Keratinocyte (primary cell): ENCODE measurements at regions not wholly inside any gene's neighbourhood (a gene's known extent, or its start where the extent isn't known, plus 50 kb on each side); places are given as distances from the start of the nearest gene placed in this dataset.

Experiments
- DNase-seq: peaks from one replicate; pipeline ENCODE4 v3.0.0-alpha.2; 2011; ENCODE audit warnings: low read depth, missing footprints, low spot score
- FAIRE-seq: peaks from 2 replicates; lab custom pipeline; 2011; peaks lifted over from hg19 to GRCh38; lab: Jason Lieb, UNC
- H2AFZ ChIP-seq: 2 replicates; pipeline ENCODE4 v1.6.0; 2012; ENCODE audit warnings: low read length, control low read depth, inconsistent platforms; ENCODE audit not compliant: control insufficient read depth
- H3K27ac ChIP-seq: 2 replicates; pipeline ENCODE4 v1.5.1; 2011; ENCODE audit warnings: low read length; ENCODE audit not compliant: control insufficient read depth, insufficient read depth
- H3K27me3 ChIP-seq: 3 replicates; pipeline ENCODE4 v1.6.0; 2011; ENCODE audit warnings: low read length; ENCODE audit not compliant: control insufficient read depth, insufficient read depth; ENCODE audit errors: extremely low read depth
- H3K36me3 ChIP-seq, 2 experiments: 2 replicates in 1 of 2; 3 replicates in 1 of 2; pipeline ENCODE4 v1.5.1; 2011; ENCODE audit warnings: low read length in 2 of 2, mild to moderate bottlenecking in 1 of 2; ENCODE audit not compliant: control insufficient read depth in 2 of 2, insufficient read depth in 2 of 2; ENCODE audit errors: extremely low read depth in 1 of 2
- H3K4me1 ChIP-seq: 3 replicates; pipeline ENCODE4 v1.5.1; 2011; ENCODE audit warnings: low read length; ENCODE audit not compliant: control insufficient read depth, insufficient read depth; ENCODE audit errors: extremely low read depth
- H3K4me2 ChIP-seq: 3 replicates; pipeline ENCODE4 v1.6.0; 2011; ENCODE audit warnings: low read depth, low read length; ENCODE audit not compliant: control insufficient read depth, insufficient read depth; ENCODE audit errors: extremely low read depth
- H3K4me3 ChIP-seq, 3 experiments: fragments of 200-600 bp in 1 of 3; sonication (generic) in 1 of 3; 2 replicates in 2 of 3; 3 replicates in 1 of 3; pipeline ENCODE4 v1.5.1; 2011 to 2016; ENCODE audit warnings: low read length in 3 of 3, mild to moderate bottlenecking in 3 of 3, control low read depth in 2 of 3, inconsistent platforms in 1 of 3, low read depth in 1 of 3, mixed read lengths in 1 of 3, mixed run types in 1 of 3, moderate library complexity in 1 of 3; ENCODE audit not compliant: control insufficient read depth in 2 of 3, insufficient read depth in 2 of 3; ENCODE audit errors: extremely low read depth in 1 of 3
- H3K79me2 ChIP-seq: 2 replicates; pipeline ENCODE4 v1.6.0; 2012; ENCODE audit warnings: low read length; ENCODE audit not compliant: control insufficient read depth, insufficient read depth
- H3K9ac ChIP-seq: 3 replicates; pipeline ENCODE4 v1.6.0; 2011; ENCODE audit warnings: low read length; ENCODE audit not compliant: control insufficient read depth, insufficient read depth; ENCODE audit errors: extremely low read depth
- H3K9me1 ChIP-seq: 3 replicates; pipeline ENCODE4 v1.6.0; 2011; ENCODE audit warnings: low read length; ENCODE audit not compliant: control insufficient read depth, insufficient read depth; ENCODE audit errors: extremely low read depth
- H3K9me3 ChIP-seq: 2 replicates; pipeline ENCODE4 v1.5.1; 2012; ENCODE audit warnings: low read depth, low read length; ENCODE audit not compliant: control insufficient read depth
- H4K20me1 ChIP-seq: 3 replicates; pipeline ENCODE4 v1.6.0; 2011; ENCODE audit warnings: low read length; ENCODE audit not compliant: control insufficient read depth, insufficient read depth; ENCODE audit errors: extremely low read depth
- CTCF ChIP-seq, 3 experiments: IDR thresholded peaks in 1 of 3; conservative IDR thresholded peaks in 1 of 3; optimal IDR thresholded peaks in 1 of 3; 2 replicates in 2 of 3; 3 replicates in 1 of 3; pipeline versions ENCODE3 to v1.5.1; 2011; ENCODE audit warnings: low read length in 3 of 3, mild to moderate bottlenecking in 3 of 3, moderate library complexity in 2 of 3, control low read depth in 1 of 3, inconsistent platforms in 1 of 3; ENCODE audit not compliant: insufficient read depth in 2 of 3; ENCODE audit errors: extremely low read depth in 1 of 3
- EZH2 ChIP-seq: IDR thresholded peaks from one replicate; pipeline ENCODE4 v1.6.1; 2012; ENCODE audit warnings: inconsistent platforms, mild to moderate bottlenecking, low read length, moderate library complexity
- dilution Hi-C: fragments of 300-500 bp; cut with MboI; formaldehyde crosslinking; loops from one replicate; pipeline ENCODE4 v1.7.0; 2020; ENCODE audit warnings: low sequenced_read_pairs; ENCODE audit not compliant: extremely low pct_ligation_motif_present

GRCh38 chr4:114304567-114304966 is 294.0 kb upstream of the UGT8 start:
- dilution Hi-C loops = no loop called here
- TF ChIP-seq CTCF (optimal IDR thresholded peaks at IDR 0.05 in 1 of 3, IDR thresholded peaks at IDR 0.05 in 1 of 3, conservative IDR thresholded peaks at IDR 0.05 in 1 of 3; ENCODE audit: extremely low read depth in 1 of 3, insufficient read depth in 2 of 3, low read length in 3 of 3) (no peak), EZH2 (no peak)
- no peaks in the 10 kb centered on the region for H4K20me1 ChIP-seq

GRCh38 chr4:114306946-114307345 is 291.7 kb upstream of the UGT8 start:
- no peak overlapping the region for H3K9ac ChIP-seq
- DNase-seq = no peak
- no peaks in the 10 kb centered on the region for H3K79me2 ChIP-seq
- H3K9me3 ChIP-seq = no peaks in the 10 kb centered on the region
- TF ChIP-seq EZH2 = no peak
- TF ChIP-seq CTCF (optimal IDR thresholded peaks at IDR 0.05 in 1 of 3, IDR thresholded peaks at IDR 0.05 in 1 of 3, conservative IDR thresholded peaks at IDR 0.05 in 1 of 3; ENCODE audit: extremely low read depth in 1 of 3, insufficient read depth in 2 of 3, low read length in 3 of 3) = no peak
- no peaks in the 10 kb centered on the region for H3K9me1 ChIP-seq
- H3K4me1 ChIP-seq = no peaks in the 10 kb centered on the region
- no peaks in the 10 kb centered on the region for H3K27me3 ChIP-seq
- dilution Hi-C loops = no loop called here
- H3K4me2 ChIP-seq = no peak overlapping the region
- no peak overlapping the region for H3K27ac ChIP-seq
- no peak for FAIRE-seq
- no peak overlapping the region for H2AFZ ChIP-seq
- H3K36me3 ChIP-seq = no peaks in the 10 kb centered on the region
- no peak overlapping the region for H3K4me3 ChIP-seq
- H4K20me1 ChIP-seq = no peaks in the 10 kb centered on the region

More at GRCh38 chr4:114304567-114304966, 294.0 kb upstream of the UGT8 start:
- DNase-seq = no peak
- no peaks in the 10 kb centered on the region for H3K36me3 ChIP-seq
- no peaks in the 10 kb centered on the region for H3K79me2 ChIP-seq
- H3K4me2 ChIP-seq = no peak overlapping the region
- no peak for FAIRE-seq
- H3K4me1 ChIP-seq = no peaks in the 10 kb centered on the region
- H3K27ac ChIP-seq = no peak overlapping the region
- no peak overlapping the region for H2AFZ ChIP-seq
- no peak overlapping the region for H3K9ac ChIP-seq
- no peaks in the 10 kb centered on the region for H3K27me3 ChIP-seq
- H3K9me1 ChIP-seq = no peaks in the 10 kb centered on the region
- no peaks in the 10 kb centered on the region for H3K9me3 ChIP-seq
- H3K4me3 ChIP-seq = no peak overlapping the region
